Activated CD8-positive, alpha-beta memory T cell treated with anti-CD3 and anti-CD28 coated beads for 48 hours (primary cell): ENCODE measurements at regions not wholly inside any gene's neighbourhood (a gene's known extent, or its start where the extent isn't known, plus 50 kb on each side); places are given as distances from the start of the nearest gene placed in this dataset.
A peak's percentile ranks its signal among the peaks of the same experiment; 100 is the strongest.
"Not testable (repeated sequence)": the region's sequence is repeated elsewhere in the genome, so short reads cannot be mapped to it uniquely, and the experiment has no call there.

Source experiments
- DNase-seq, 3 experiments: peaks; one replicate each; pipeline ENCODE4 v3.0.0-alpha.2; 2020; ENCODE audit warnings: low read depth in 2 of 3, low spot score in 2 of 3

DNA sequence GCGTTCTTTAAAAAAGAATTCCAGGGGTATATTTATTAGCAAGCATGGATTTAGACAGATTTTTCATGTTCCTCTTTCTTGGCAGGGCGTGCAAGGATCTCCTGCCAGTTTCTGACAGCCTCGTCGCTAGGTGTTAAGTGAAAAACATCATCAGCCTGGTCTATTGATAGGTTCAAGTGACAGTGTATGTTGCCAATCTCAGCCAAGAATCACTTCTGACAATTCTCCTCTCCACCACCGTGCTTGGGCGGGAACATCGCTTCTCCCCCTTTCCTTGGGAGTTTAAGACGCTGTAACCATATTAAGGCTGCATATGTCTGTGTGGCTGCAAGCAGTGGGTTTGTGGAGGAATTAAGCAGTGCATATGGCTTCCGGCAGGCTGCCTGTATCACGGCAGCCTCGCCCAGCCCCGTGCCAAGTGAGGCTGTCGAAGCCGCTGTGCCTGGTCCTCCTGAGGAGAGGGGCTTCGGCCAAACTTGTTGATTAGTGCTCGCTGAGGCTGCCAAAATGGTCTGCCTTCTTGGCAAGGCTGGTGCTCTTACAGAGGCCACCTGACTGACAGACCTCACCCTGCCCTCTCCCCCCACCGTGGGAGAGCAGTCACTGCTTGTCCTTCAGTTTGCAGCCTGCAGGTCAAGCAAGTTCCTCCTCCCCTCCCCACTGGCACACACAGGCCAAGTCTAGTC is 132.2 kb upstream of the MPHOSPH6 start:
- DNase-seq = no peak

DNA sequence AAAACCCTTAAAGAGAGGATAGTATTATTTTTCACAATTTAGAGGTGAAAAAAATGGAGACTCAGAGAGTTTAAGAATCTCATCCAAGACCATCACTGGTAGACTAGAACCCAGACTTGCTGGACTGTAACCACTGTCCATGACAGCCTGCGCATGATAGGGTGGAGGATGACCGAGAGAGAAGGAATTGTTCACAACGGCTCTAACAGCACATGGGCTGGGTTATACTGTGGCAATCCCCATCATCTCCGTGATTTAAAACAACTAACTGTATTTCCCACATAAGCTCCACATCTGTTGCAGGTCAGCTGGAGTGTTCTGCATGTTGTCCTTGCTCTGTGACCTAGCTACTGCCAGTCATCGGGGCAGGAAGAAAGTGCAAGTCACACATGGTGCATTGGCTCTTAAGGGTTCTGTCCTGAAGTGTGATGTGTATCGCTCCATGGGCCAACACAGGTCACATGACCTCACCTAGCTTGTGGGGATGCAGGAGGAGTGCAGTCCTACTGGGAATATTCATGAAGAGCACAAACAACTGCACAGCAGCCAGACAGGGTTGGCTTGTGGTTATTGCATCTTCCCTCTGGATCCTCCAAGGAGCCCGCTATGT is 131.2 kb upstream of the MPHOSPH6 start:
- no peak for DNase-seq

GRCh38 chr16:82300374-82300951 is 130.4 kb upstream of the MPHOSPH6 start:
- no peak for DNase-seq

GRCh38 chr16:82298472-82298871 is 128.4 kb upstream of the MPHOSPH6 start:
- no peak for DNase-seq

- no peak for DNase-seq
Observed at GRCh38 chr16:82295290-82296201, 125.5 kb upstream of the MPHOSPH6 start.

DNA sequence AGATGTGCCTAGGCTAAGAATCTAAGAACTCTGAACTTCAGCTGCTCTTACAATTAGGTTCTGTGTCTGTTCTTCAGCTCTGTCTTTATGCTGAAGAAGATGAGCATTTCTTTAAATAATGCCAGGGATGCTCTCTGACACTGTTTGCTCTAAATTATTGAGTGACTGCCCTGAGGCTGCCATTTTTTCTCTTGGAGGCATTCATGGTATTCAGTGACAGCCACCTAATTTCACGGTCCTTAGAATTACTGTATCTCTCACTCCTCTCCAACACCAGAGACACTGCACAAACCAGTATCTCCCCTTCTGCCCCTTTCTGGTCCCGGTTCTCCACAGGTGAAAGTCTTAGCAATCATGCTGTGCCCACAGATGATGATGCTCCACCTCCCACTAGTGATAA is 123.6 kb upstream of the MPHOSPH6 start:
- no peak for DNase-seq

- no peak for DNase-seq
Observed at GRCh38 chr16:82287937-82288336, 117.9 kb upstream of the MPHOSPH6 start.

DNA sequence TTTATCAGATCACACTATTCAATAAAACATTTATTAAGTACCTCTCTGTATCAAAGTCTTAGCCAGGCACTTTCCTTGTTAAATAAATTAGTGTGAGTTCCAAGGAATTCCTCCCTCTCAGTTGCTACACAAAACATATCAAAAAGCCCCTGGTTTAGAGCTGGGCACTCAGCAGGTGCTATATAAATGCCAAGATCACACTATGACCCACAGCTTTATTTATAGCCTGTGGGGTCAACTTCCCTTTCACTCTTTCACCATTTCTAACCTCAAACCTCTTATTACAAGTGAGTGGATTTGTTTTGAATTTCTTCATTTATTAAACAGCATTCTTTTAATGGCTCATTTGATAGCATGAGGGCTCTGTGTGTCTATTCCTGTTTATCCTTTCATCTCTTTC is 112.6 kb upstream of the MPHOSPH6 start:
- no peak for DNase-seq

GRCh38 chr16:82281544-82281943 is 111.5 kb upstream of the MPHOSPH6 start:
- DNase-seq = no peak

- no peak for DNase-seq
Observed at GRCh38 chr16:82280867-82281266, 110.8 kb upstream of the MPHOSPH6 start.

GRCh38 chr16:82275349-82275748 is 105.3 kb upstream of the MPHOSPH6 start:
- not testable (repeated sequence) for DNase-seq

DNA sequence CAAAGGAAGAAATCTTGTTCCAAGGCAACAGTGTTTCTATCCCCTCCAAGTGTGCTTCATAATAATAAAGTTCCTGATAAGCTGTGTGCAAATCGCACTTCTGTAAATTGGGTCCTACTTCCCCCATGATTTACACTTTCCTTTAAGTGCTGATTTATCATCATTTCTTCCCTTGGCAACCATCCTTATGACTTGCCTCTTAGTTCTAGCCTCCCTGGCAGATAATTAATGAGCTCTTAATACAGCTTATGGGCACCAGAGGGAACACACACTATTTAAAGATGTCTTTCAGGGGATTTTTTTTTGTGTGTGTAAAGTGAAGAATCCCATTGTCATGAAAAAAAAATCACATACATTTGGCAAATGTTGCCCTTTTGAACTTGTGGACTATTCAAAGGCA is 101.6 kb upstream of the MPHOSPH6 start:
- no peak for DNase-seq

DNA sequence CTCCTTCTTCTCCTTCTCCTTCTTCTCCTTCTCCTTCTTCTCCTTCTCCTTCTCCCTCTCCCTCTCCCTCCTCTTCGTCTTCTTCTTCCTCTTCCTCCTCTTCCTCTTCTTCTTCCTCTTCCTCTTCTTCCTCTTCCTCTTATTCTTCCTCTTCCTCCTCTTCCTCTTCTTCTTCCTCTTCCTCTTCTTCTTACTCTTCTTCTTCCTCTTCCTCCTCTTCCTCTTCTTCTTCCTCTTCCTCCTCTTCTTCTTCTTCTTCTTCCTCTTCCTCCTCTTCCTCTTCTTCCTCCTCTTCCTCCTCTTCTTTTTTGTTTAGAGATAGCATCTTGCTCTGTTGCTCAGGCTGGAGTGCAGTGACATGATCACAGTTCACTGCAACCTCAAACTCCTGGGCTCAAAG is 97.7 kb upstream of the MPHOSPH6 start:
- DNase-seq = not testable (repeated sequence)

- DNase-seq = no peak
Observed at GRCh38 chr16:82265809-82266208, 95.8 kb upstream of the MPHOSPH6 start.

- no peak for DNase-seq
Observed at GRCh38 chr16:82264756-82265155, 94.7 kb upstream of the MPHOSPH6 start.

DNA sequence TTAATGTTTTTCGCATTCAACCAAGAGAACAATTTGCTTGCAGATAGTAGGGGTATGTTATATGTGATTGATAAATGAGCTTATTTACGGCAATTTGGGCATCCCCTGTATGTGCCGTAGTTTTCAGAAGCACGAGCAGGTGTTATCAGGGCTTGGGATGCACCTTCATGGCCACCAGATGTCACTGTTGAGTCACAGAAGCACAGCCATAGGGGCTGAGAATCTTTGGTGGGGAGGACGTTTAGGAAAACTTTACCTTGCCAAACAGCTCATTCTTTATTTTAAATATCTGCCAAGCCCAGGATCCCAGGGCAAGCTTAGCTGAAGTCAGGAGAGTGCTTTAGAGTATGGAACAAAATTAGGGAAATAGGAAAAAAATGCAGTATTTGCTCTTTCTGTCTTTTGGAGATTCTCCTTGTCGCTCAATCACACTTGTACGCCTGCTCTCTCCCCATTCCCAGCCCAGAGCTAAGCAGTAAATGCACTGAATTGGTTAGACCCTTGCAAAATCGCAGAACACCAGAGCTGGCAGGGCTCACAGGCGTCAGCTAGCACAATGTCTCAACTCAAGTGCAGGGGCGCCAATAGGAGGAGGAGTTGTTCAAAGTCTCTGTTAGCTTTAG is 93.6 kb upstream of the MPHOSPH6 start:
- peak; percentile 1 to 28 (median 7) for DNase-seq

DNA sequence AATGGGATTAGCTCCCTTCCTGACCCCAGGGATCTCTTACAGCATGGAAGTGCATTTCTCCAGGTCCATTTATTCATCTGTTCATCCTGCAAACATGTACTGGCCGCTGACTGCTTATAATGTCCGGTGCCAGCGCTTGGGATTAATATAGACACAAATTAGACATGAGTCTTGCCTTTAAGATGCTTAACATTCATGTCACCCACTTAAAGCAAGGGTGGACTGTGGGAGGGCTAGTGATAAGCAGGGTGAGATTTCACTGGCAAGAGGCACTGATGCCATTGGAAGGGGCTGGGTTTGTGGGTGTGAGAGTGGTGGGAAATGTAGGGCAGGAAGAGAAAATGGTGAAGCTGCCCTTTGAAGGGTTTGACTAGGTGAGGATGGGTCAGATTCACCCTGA is 92.2 kb upstream of the MPHOSPH6 start:
- no peak for DNase-seq

DNA sequence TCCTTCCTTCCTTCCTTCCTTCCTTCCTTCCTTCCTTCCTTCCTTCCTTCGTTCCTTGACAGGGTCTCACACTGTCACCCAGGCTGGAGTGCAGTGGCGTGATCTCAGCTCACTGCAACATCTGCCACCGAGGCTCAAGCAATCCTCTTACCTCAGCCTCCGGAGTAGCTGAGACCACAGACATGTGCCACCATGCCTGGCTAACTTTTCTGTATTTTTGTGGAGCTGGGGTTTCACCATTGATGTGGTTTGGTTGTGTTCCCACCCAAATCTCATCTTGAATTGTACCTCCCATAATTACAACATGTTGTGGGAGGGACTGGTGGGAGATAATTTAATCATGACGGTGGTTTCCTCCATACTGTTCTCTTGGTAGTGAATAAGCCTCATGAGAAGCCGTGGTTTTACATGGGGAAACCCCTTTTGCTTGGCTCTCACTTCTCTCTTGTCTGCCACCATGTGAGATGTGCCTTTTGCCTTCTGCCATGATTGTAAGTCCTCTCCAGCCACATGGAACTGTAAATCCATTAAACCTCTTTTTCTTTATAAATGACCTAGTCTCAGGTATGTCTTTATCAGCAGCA is 90.3 kb upstream of the MPHOSPH6 start:
- DNase-seq = no peak

DNA sequence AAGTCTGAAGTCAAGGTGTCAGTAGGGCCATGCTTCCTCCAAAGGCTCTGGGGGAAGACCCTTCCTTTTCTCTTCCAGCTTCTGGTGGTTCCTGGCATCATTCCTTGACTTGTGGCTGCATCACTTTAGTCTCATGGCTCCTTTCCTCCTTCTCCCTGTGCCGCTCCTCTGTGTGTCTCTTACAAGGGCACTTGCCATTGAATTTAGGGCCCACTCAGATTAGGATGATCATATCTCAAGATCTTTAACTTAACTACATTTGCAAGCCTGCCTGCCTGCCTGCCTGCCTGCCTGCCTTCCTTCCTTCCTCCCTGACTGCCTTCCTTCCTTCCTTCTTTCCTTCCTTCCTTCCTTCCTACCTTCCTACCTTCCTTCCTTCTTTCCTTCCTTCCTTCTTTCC is 89.7 kb upstream of the MPHOSPH6 start:
- no peak for DNase-seq

DNA sequence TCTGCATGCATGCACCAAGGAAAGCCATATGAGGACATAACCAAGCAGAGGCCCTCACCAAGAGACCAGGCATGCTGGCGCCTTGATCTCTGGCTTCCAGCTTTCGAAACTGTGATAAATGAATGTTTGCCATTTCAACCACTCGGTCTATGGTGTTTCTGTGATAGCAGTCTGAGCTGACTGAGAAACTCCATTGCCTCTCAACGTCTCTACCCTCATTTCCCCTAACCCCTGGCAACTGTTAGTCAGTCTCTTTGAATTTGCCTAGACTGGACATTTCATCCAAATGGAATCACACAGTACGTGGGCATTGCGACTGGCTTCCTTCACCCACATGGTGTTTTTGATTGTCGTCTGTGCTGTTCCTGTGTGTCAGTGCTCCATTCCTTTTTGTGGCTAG is 88.0 kb upstream of the MPHOSPH6 start:
- DNase-seq = no peak

GRCh38 chr16:82252582-82252981 is 82.6 kb upstream of the MPHOSPH6 start:
- DNase-seq = no peak
